Islet precursor cell (in vitro differentiated cells): ENCODE measurements at regions not wholly inside any gene's neighbourhood (a gene's known extent, or its start where the extent isn't known, plus 50 kb on each side); places are given as distances from the start of the nearest gene placed in this dataset.

Experiments used
- DNase-seq: peaks from one replicate; pipeline ENCODE4 v3.0.0-alpha.2; 2018

DNA sequence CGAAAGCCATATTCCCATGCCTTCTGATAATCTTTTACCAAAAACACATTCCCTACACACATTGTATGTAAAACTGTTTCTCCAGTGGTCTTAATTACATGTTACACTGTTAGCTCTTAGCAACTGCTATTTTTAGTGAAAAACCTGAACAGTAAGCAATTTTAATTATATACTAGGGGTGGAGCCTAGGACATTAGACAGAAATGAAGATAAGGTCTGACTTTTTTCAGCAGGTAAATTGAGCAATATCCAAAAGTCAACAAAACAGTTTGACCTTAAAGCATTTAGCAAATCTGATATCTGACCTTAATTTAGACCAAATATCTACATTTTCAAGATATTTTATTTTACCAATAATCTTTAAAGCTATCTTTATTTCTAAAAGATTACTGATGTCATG, 60.2 kb downstream of the PDE6H start:
- no peak for DNase-seq

DNA sequence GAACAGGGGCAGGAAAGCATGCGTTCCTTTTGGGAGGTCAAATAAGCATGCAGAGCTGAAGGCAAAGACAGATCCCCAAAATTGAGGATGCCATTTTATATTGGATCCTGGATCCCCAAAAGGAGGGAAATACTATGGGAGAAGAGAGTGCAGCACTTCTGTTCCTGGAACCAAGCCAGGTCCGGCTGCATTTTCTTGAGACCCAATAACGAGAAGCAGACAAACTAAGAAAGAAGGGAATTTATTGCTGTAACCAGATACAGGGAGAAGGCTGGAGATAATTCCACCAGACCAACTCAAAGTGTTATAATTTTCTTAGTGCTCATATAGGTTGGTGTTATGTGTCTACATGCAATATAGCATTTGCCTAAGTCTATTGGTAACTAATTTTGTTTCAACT, 60.8 kb downstream of the PDE6H start:
- DNase-seq = no peak

DNA sequence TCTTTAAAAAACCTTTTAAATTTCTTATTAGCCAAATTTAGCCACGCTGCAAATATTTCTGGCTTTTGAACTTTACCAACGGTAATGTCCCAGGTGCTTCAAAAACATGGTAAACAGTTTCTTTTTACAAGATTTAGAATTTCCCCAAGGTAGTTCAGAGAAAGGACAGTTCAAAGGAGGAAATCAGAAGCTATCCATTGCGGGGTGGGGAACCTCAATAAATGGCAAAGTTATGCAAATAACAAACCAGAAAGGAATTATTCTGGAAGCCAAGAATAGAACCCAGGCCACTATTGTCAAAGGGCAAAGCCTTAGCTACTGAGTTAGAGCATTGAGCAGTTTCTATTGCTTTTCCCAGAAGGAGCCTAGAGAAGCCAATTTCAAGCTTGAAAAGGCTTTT, 62.3 kb downstream of the PDE6H start:
- no peak for DNase-seq

DNA sequence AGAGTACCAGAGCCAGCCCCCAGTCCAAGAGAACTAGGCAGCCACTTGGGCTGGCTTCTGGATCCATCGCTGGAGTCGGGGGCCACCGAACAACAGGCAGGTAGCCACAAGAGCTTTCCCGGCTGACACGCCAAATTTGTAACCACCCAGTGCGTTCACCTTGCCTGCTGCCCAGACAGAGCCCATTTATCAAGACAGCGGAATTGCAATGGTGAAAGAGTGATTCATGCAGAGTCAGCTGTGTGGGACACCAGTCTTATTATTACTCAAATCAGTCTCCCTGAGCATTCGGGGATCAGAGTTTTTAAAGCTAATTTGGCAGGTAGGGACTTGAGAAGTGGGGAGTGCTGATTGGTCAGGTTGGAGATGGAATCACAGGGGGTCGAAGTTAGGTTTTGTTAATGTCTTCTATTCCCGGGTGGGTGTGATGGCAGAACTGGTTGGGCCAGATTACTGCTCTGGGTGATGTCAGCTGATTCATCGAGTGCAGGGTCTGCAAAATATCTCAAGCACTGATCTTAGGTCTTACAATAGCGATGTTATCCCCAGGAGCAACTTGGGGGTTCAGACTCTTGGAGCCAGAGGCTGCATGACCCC, 64.3 kb downstream of the PDE6H start:
- peak; percentile 78 for DNase-seq

DNA sequence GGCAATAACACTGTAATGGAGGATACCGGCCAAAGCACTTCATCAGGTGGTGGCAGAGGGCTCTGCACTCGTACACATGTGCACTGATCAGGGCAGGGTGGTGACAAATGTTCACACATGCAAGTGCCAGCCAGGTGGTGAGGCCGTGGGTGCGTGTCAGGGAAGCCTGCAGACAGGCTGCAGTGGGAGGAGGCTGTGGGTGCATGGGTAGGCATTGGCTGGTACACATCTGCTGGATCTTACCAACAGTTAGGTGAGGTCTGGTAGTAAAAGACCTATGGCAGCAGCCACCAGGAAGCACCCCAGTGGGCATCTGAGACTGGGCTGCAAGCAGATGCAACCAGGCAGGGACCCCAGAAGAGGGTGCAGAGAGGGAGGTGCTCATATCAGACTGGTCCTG, 65.3 kb downstream of the PDE6H start:
- no peak for DNase-seq

DNA sequence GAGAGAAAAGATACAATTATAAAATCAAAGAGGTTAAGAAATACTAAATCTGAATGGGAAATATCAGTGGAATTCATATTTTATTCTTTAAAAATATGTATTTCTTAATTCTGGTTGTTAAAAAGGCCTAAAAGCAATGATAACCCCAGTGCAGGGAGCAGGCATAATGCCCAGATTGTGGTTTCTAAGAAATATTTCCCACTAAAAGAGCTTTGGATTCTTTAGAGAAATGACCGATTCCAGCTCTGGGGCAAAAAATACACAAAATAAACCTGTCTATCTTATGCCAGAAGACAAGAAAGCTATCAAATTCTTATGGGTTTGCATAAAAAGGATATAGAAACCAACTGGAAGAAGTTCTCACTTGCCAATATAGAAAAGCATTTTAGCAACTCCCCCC, 71.6 kb downstream of the PDE6H start:
- DNase-seq = no peak

DNA sequence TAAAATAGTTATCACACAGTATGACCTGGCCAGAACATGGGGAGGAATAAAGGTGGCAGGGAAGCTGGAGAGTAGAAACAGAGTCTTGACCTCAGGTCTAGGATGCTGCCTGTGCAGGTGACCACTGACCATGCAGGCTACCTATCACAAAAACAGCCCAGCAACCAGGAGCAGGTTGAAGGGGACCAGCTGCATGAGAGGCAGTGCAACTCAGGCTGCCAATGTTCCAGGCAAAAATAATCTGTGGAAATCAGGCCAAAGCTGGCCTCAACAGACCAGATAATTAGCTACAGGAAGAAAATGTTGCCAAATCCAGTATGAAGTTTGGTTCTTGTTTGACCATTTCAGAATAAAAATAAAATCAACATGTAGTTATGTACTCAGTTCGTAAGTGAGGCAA, 72.6 kb downstream of the PDE6H start:
- DNase-seq = no peak

DNA sequence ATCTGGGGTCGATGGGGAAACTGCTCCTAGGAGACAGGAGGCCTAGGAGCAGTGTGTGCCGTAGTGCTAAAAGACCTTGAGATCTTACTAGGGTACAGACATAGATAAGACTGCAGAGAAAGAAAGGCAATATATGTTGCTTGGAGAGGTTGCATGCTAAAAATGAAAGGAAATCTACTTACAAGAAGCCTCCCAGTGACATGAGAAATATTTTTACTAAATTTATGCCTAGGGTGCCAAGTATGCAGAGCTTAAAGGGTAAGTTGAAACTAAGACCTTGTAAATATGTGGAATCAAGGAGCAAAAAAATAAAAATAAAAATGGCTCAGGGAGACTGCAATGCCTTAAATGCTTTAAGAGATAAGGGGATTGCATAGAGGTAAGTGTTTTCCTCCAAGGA, 74.8 kb downstream of the PDE6H start:
- no peak for DNase-seq

DNA sequence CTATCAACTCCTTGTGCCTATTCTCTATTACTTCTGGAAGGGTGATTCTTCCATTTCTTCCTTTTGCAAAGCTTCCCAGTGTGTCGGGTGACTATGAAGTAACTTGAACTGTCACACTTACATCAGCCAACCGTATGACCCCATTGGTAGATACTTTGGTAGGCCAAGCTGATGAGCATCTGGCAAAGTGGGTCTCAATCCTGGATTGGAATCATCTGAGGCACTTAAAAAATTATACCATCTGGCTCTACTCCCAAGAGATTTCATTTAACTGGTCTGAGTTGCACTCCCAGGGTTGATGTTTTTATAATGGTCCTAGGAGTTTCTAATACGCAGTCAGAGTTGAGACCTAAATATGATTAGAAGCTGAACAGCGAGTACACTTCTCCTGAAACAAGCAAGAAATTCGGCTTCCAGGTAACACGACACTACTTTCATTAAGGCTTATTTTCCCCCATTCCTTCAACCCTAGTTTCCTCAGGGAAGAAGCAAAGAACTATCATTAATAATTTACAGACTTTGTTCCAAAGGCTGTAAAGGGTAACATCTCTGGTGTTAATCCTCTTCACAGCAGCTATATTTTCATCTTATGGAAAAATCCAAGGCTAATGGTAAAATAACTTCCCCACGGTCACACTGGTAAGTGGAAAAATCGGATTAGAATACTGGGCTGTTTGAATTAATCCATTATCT, 76.8 kb downstream of the PDE6H start:
- no peak for DNase-seq

DNA sequence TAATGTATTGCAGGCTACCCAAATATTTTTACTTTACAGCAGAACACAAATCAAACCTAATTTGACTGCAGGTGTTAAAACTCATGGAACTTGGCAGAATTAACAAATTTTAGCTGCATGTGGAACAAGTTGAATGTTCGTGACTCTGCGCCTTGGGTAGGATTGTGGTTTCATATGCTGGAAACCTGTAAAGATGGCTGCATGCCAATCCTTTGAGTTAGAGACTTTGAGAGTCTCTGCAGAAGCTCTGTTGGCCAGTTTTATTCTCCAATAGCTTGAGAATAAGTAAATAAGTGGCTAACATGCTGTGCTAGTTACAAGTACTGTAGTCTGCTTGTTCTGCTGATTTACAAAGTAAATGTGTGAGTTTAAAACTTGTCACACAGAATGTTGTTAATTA, 77.8 kb downstream of the PDE6H start:
- DNase-seq = no peak

DNA sequence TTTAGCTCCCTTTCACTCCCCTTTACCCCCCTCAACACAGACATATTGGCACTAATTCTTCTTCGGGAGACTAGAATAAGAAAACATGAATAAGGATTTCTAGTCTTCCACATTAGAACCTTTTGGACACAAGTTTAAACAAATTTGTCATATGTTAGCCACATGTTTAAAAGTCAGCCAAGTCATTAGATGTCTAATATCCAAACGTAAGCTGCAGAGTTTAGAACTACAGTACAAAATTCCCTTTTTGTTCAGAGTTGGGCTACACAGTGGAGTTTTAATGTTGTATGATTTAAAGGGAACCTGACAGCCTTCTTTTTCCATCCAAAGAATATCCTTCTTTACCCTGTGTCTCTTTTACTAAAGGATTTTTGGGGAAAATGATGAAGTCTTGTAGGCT, 79.8 kb downstream of the PDE6H start:
- no peak for DNase-seq

DNA sequence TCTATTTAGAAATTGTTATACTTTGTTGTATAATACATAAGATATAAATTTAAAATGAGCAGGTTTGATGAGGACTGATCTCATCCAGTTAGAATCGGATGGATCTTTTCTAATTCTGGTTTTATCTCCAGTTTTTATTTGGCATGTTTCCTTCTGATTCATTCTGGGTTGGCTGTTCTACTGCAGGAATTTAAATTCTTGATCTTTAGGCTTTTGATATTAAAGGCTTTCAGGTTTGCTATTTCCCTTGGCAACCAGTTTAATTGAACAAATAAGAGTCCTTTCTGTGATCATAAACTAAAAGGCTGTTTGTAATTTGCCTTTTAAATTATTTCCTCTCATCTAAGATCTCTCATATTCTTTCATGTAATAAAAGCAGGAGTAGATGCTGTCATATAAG, 83.4 kb downstream of the PDE6H start:
- no peak for DNase-seq
